NOMO-1 (cell line): ENCODE measurements at regions not wholly inside any gene's neighbourhood (a gene's known extent, or its start where the extent isn't known, plus 50 kb on each side); places are given as distances from the start of the nearest gene placed in this dataset.

Source experiments
- DNase-seq, 2 experiments: peaks; one replicate each; lab custom pipeline; 2025; ENCODE audit not compliant: unreplicated experiment in 2 of 2; lab: John Stamatoyannopoulos, UW

GRCh38 chr10:59125666-59126065 is 50.8 kb upstream of the PHYHIPL start:
- DNase-seq, result no peak

- DNase-seq, result no peak
Observed at GRCh38 chr10:59126261-59126660, 50.2 kb upstream of the PHYHIPL start.
